HAP-1 (cell line): ENCODE measurements at regions not wholly inside any gene's neighbourhood (a gene's known extent, or its start where the extent isn't known, plus 50 kb on each side); places are given as distances from the start of the nearest gene placed in this dataset.
"Not testable (repeated sequence)": the region's sequence is repeated elsewhere in the genome, so short reads cannot be mapped to it uniquely, and the experiment has no call there.

ENCODE experiments used
- DNase-seq, 2 experiments: peaks; one replicate each; pipeline ENCODE4 v3.0.0-alpha.2; 2016 to 2020; ENCODE audit warnings: low spot score in 2 of 2
- H3K27me3 ChIP-seq: fragments of 250-450 bp; sonication (Bioruptor Pico); 2 replicates; pipeline ENCODE4 v1.5.1; 2020; ENCODE audit warnings: low read depth, mild to moderate bottlenecking, moderate library complexity
- H3K36me3 ChIP-seq: fragments of 250-450 bp; sonication (Bioruptor Pico); replicated peaks from 2 replicates; pipeline ENCODE4 v1.5.1; 2020; ENCODE audit warnings: mild to moderate bottlenecking
- H3K4me1 ChIP-seq: fragments of 250-450 bp; sonication (Bioruptor Pico); 2 replicates; pipeline ENCODE4 v1.5.1; 2020; ENCODE audit warnings: mild to moderate bottlenecking
- H3K4me3 ChIP-seq: fragments of 250-450 bp; sonication (Bioruptor Pico); 2 replicates; pipeline ENCODE4 v1.5.1; 2020; ENCODE audit warnings: mild to moderate bottlenecking, moderate library complexity
- H3K9me3 ChIP-seq: fragments of 250-450 bp; sonication (Bioruptor Pico); 2 replicates; pipeline ENCODE4 v1.5.1; 2020; ENCODE audit warnings: mild to moderate bottlenecking, moderate library complexity
- in situ Hi-C: fragments of 300-500 bp; cut with MboI; formaldehyde crosslinking; loops from 3 replicates; pipeline ENCODE4 v1.14.3; 2020; ENCODE audit warnings: low sequenced_read_pairs, inconsistent platforms, mixed read lengths

GRCh38 chr12:46629331-46630229 is 196.2 kb downstream of the SLC38A4 start:
- no peaks in the 10 kb centered on the region for H3K9me3 ChIP-seq
- H3K27me3 ChIP-seq, result no peaks in the 10 kb centered on the region
- no peak for DNase-seq
- in situ Hi-C loops, result no loop called here
- no peaks in the 10 kb centered on the region for H3K36me3 ChIP-seq
- H3K4me3 ChIP-seq, result no peak overlapping the region
- no peaks in the 10 kb centered on the region for H3K4me1 ChIP-seq

GRCh38 chr12:46628176-46628575 is 197.6 kb downstream of the SLC38A4 start:
- H3K4me1 ChIP-seq, result no peaks in the 10 kb centered on the region

GRCh38 chr12:46627686-46628085 is 198.1 kb downstream of the SLC38A4 start:
- H3K4me3 ChIP-seq, result no peak overlapping the region
- no peaks in the 10 kb centered on the region for H3K9me3 ChIP-seq
- in situ Hi-C loops, result no loop called here
- no peaks in the 10 kb centered on the region for H3K36me3 ChIP-seq
- no peaks in the 10 kb centered on the region for H3K4me1 ChIP-seq
- H3K27me3 ChIP-seq, result no peaks in the 10 kb centered on the region
- no peak for DNase-seq

More at GRCh38 chr12:46628176-46628575, 197.6 kb downstream of the SLC38A4 start:
- Histone ChIP-seq H3K4me3 (no peak overlapping the region), H3K27me3 (no peaks in the 10 kb centered on the region), H3K36me3 (no peaks in the 10 kb centered on the region), H3K9me3 (no peaks in the 10 kb centered on the region)
- in situ Hi-C loops, result no loop called here
- DNase-seq, result no peak

- in situ Hi-C loops, H3K4me3 ChIP-seq, H3K36me3 ChIP-seq, H3K9me3 ChIP-seq, DNase-seq, H3K27me3 ChIP-seq, H3K4me1 ChIP-seq: not testable (repeated sequence)
Measured at GRCh38 chr12:46619474-46619873, 206.3 kb downstream of the SLC38A4 start.

GRCh38 chr12:46617737-46618136 is 208.1 kb downstream of the SLC38A4 start:
- H3K36me3 ChIP-seq, H3K4me3 ChIP-seq, DNase-seq, H3K9me3 ChIP-seq, H3K27me3 ChIP-seq, H3K4me1 ChIP-seq, in situ Hi-C loops: not testable (repeated sequence)

GRCh38 chr12:46617167-46617566 is 208.6 kb downstream of the SLC38A4 start:
- no peak for DNase-seq
- H3K9me3 ChIP-seq, result peaks cover 3% of the 10 kb centered on the region; the same call in 1 of the 2 replicates
- H3K4me3 ChIP-seq, result no peak overlapping the region
- in situ Hi-C loops, result no loop called here
- H3K4me1 ChIP-seq, result no peaks in the 10 kb centered on the region
- no peaks in the 10 kb centered on the region for H3K36me3 ChIP-seq
- no peaks in the 10 kb centered on the region for H3K27me3 ChIP-seq

- no peaks in the 10 kb centered on the region for H3K27me3 ChIP-seq
- no peak overlapping the region for H3K4me3 ChIP-seq
- no peaks in the 10 kb centered on the region for H3K36me3 ChIP-seq
- DNase-seq, result no peak
- H3K9me3 ChIP-seq, result no peaks in the 10 kb centered on the region
- H3K4me1 ChIP-seq, result no peaks in the 10 kb centered on the region
- in situ Hi-C loops, result no loop called here
Measured at GRCh38 chr12:46610754-46611153, 215.0 kb downstream of the SLC38A4 start.

GRCh38 chr12:46609674-46610073 is 216.1 kb downstream of the SLC38A4 start:
- in situ Hi-C loops, result no loop called here
- Histone ChIP-seq H3K4me1 (no peaks in the 10 kb centered on the region), H3K4me3 (no peak overlapping the region), H3K9me3 (no peaks in the 10 kb centered on the region), H3K27me3 (no peaks in the 10 kb centered on the region), H3K36me3 (no peaks in the 10 kb centered on the region)
- DNase-seq, result no peak

GRCh38 chr12:46609273-46609623 is 216.5 kb downstream of the SLC38A4 start:
- Histone ChIP-seq H3K4me3 (no peak overlapping the region), H3K9me3 (no peaks in the 10 kb centered on the region), H3K36me3 (no peaks in the 10 kb centered on the region), H3K4me1 (no peaks in the 10 kb centered on the region), H3K27me3 (no peaks in the 10 kb centered on the region)
- DNase-seq, result no peak
- in situ Hi-C loops, result no loop called here

GRCh38 chr12:46608431-46609272 is 217.1 kb downstream of the SLC38A4 start:
- H3K9me3 ChIP-seq, result no peaks in the 10 kb centered on the region
- H3K4me3 ChIP-seq, result no peak overlapping the region
- in situ Hi-C loops, result no loop called here
- H3K36me3 ChIP-seq, result no peaks in the 10 kb centered on the region
- H3K4me1 ChIP-seq, result no peaks in the 10 kb centered on the region
- no peaks in the 10 kb centered on the region for H3K27me3 ChIP-seq
- DNase-seq, result no peak

GRCh38 chr12:46604684-46605083 is 221.1 kb downstream of the SLC38A4 start:
- Histone ChIP-seq H3K27me3 (no peaks in the 10 kb centered on the region), H3K9me3 (no peaks in the 10 kb centered on the region), H3K4me1 (no peaks in the 10 kb centered on the region), H3K36me3 (no peaks in the 10 kb centered on the region), H3K4me3 (no peak overlapping the region)
- DNase-seq, result no peak
- in situ Hi-C loops, result no loop called here

GRCh38 chr12:46603776-46604456 is 221.9 kb downstream of the SLC38A4 start:
- Histone ChIP-seq H3K36me3 (no peaks in the 10 kb centered on the region), H3K4me3 (no peak overlapping the region), H3K4me1 (no peaks in the 10 kb centered on the region), H3K27me3 (no peaks in the 10 kb centered on the region), H3K9me3 (no peaks in the 10 kb centered on the region)
- in situ Hi-C loops, result no loop called here
- DNase-seq, result no peak

- in situ Hi-C loops, result no loop called here
- Histone ChIP-seq H3K9me3 (no peaks in the 10 kb centered on the region), H3K36me3 (no peaks in the 10 kb centered on the region), H3K4me3 (no peak overlapping the region), H3K4me1 (no peaks in the 10 kb centered on the region), H3K27me3 (no peaks in the 10 kb centered on the region)
- DNase-seq, result no peak
Measured at GRCh38 chr12:46602474-46602873, 223.3 kb downstream of the SLC38A4 start.
